NCI-H460 (cell line): ENCODE measurements at regions not wholly inside any gene's neighbourhood (a gene's known extent, or its start where the extent isn't known, plus 50 kb on each side); places are given as distances from the start of the nearest gene placed in this dataset.

Source experiments
- DNase-seq: peaks from one replicate; pipeline ENCODE4 v3.0.0-alpha.2; 2016; ENCODE audit warnings: low read depth; ENCODE audit errors: extremely low read depth

DNA sequence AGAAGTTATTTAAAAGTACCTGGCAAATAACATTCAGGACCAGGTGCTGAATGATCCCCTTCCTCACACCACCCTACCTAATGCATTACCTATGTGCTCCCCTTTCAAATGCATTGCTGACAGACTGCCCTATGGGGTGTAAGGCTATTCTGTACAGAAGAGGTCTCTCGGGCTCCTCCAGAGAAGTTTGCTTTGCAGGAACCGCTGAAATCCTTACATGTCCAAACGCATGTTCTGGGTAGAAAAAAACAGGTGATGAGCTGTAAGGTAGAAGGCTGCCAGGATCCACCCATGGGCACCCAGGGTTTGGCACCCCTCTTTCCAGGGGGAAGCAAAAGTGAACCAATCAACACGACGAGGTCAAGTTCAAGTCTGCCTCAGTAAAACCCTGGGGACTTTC lies 58.3 kb upstream of the TARBP1 start:
- no peak for DNase-seq

DNA sequence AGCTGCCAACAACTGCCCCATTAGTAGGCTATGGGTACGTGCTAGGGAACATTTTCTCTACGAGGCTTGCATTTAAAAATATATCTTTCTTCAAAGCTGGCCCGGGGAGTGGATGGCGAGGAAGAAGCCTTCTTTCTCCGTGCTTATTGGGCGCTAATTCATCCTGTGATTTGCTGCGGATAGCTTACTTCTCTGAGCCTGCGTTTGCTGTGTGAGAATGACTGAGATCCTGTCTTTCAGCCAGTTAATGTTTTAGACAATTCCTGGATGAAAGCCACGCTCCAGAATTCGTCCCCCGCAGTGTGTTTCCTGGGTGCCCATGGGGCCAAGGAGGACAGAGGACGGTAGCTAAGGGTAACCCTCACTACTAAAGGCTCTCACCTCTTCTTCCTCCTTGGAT lies 57.8 kb upstream of the TARBP1 start:
- DNase-seq = no peak

GRCh38 chr1:234535763-234536515 lies 57.0 kb upstream of the TARBP1 start:
- DNase-seq = no peak

- no peak for DNase-seq
These were observed 56.2 kb upstream of the TARBP1 start for GRCh38 chr1:234535218-234535617.

DNA sequence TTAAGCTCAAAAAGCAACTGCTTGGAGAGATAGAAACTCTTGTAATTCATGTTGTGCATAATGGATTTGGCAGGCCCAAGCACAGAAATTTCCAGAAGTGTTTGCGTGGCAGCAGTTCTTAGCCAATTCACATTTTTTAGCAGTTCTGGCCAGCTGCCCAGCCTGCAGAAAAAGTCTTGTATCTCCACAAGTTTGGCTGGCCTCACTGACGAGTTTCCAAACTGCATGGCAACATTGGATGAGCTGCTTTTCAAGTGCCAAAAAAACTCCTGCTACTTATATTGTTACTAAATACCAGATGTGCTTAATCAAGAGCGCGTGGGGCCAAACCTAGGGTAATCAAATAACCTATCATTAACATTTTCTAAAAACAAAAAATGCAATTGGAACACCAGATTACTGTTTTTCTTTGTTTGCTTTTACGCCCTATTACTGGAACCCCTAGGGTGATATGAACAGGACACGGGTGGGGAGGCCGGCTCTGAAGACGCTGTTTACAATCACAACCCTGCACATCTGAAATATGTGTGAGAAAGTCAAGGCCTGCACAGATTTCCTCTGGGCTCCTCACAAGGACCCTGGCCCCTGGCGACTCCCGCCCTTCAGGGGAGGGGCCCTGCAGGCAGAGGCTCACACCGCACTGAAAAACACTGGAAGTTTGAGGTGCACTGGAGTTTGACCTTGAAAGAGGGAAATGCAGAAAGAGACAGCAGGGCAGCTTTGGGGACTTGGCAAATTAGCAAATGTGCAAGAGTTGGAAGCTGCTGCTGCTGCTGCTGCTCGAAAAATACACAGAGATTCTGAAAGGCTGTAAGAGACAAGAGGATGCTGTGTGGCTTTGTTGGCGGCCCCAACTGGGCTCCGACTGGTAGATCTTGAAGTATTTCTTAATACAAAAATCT lies 55.2 kb upstream of the TARBP1 start:
- DNase-seq = no peak

- DNase-seq = no peak
These were observed 54.3 kb upstream of the TARBP1 start for GRCh38 chr1:234533034-234533891.

DNA sequence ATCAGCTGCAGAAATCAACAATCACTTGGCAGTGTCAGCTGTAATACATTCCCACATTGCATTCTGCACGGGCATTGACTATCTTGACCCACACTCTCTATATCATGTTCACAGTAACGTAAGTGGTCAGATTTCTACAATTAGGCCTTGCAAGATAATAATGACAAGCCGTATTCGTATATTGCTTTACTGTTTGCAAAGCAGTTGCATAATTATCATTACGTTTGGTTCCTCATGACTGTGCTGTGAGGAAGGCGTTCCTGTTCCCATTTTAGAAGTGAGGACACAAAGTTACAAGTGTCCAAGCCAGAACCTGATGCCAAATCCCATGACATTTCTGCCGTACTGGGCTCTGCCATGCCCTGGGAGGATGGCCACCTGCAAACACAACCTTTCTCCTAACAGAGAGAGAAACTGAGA lies 53.5 kb upstream of the TARBP1 start:
- no peak for DNase-seq

- DNase-seq = no peak
These were observed 52.2 kb upstream of the TARBP1 start for GRCh38 chr1:234531151-234531635.

- no peak for DNase-seq
These were observed 51.7 kb upstream of the TARBP1 start for GRCh38 chr1:234530672-234531071.

GRCh38 chr1:234529950-234530237 lies 50.9 kb upstream of the TARBP1 start:
- DNase-seq = no peak

- DNase-seq = no peak
These were observed 50.3 kb upstream of the TARBP1 start for GRCh38 chr1:234529095-234529949.
